ENCODE measurements at regions not wholly inside any gene's neighbourhood (a gene's known extent, or its start where the extent isn't known, plus 50 kb on each side); places are given as distances from the start of the nearest gene placed in this dataset.

DNA sequence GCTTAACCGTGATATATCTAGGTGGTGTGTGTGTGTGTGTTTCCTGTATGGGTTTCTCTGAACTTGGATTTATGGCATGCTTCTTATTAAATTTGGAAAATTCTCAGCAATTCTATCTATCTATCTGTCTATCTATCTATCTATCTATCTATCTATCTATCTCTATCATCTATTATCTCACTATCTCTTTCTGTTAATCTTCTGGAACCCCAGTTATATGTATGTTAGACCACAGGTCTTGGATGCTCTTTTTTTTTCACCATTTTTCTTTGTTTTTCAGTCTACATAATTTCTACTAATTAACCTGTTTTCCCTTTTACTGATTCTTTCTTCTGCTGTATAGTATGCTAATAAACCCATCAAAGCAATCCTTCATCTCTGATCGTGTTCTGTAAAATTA lies 538.0 kb downstream of the PTPRU start:
- peaks cover 3% of the 10 kb centered on the region in 2 donors for H3K27me3 ChIP-seq (ENCODE audit: control insufficient read depth in 2 of 2, insufficient read depth in 2 of 2, low read length in 2 of 2)
- no peaks in the 10 kb centered on the region for H3K36me3 ChIP-seq (ENCODE audit: control insufficient read depth in 2 of 2, insufficient read depth in 2 of 2, low read length in 2 of 2)
- no peaks in the 10 kb centered on the region for H3K4me1 ChIP-seq (ENCODE audit: control insufficient read depth in 2 of 2, insufficient read depth in 2 of 2, low read length in 2 of 2)
- no peak overlapping the region for H3K4me3 ChIP-seq (ENCODE audit: low read length in 2 of 2)
- no peak overlapping the region for H3K9ac ChIP-seq (ENCODE audit: low read depth in 1 of 2, low read length in 2 of 2)
- H3K9me3 ChIP-seq (ENCODE audit: control insufficient read depth in 2 of 2, low read length in 2 of 2): no peaks in the 10 kb centered on the region
- no peak overlapping the region for H3K27ac ChIP-seq (ENCODE audit: low read depth in 2 of 2, low read length in 2 of 2)

GRCh38 chr1:29772584-29773100 lies 536.3 kb downstream of the PTPRU start:
- Histone ChIP-seq H3K36me3 (ENCODE audit: control insufficient read depth in 2 of 2, insufficient read depth in 2 of 2, low read length in 2 of 2) (no peaks in the 10 kb centered on the region), H3K27me3 (ENCODE audit: control insufficient read depth in 2 of 2, insufficient read depth in 2 of 2, low read length in 2 of 2) (peaks cover 0 to 3% of the 10 kb centered on the region in 2 donors)

GRCh38 chr1:29767769-29768425 lies 531.6 kb downstream of the PTPRU start:
- H3K27ac ChIP-seq (ENCODE audit: low read depth in 2 of 2, low read length in 2 of 2): no peak overlapping the region
- H3K4me3 ChIP-seq (ENCODE audit: low read length in 2 of 2): no peak overlapping the region
- H3K36me3 ChIP-seq (ENCODE audit: control insufficient read depth in 2 of 2, insufficient read depth in 2 of 2, low read length in 2 of 2): no peaks in the 10 kb centered on the region
- no peaks in the 10 kb centered on the region for H3K4me1 ChIP-seq (ENCODE audit: control insufficient read depth in 2 of 2, insufficient read depth in 2 of 2, low read length in 2 of 2)
- H3K9ac ChIP-seq (ENCODE audit: low read depth in 1 of 2, low read length in 2 of 2): no peak overlapping the region
- H3K27me3 ChIP-seq (ENCODE audit: control insufficient read depth in 2 of 2, insufficient read depth in 2 of 2, low read length in 2 of 2): no peaks in the 10 kb centered on the region
- no peaks in the 10 kb centered on the region for H3K9me3 ChIP-seq (ENCODE audit: control insufficient read depth in 2 of 2, low read length in 2 of 2)

More at GRCh38 chr1:29772584-29773100, 536.3 kb downstream of the PTPRU start:
- Histone ChIP-seq H3K4me3 (ENCODE audit: low read length in 2 of 2) (no peak overlapping the region), H3K4me1 (ENCODE audit: control insufficient read depth in 2 of 2, insufficient read depth in 2 of 2, low read length in 2 of 2) (no peaks in the 10 kb centered on the region), H3K9ac (ENCODE audit: low read depth in 1 of 2, low read length in 2 of 2) (no peak overlapping the region), H3K9me3 (ENCODE audit: control insufficient read depth in 2 of 2, low read length in 2 of 2) (no peaks in the 10 kb centered on the region), H3K27ac (ENCODE audit: low read depth in 2 of 2, low read length in 2 of 2) (no peak overlapping the region)

DNA sequence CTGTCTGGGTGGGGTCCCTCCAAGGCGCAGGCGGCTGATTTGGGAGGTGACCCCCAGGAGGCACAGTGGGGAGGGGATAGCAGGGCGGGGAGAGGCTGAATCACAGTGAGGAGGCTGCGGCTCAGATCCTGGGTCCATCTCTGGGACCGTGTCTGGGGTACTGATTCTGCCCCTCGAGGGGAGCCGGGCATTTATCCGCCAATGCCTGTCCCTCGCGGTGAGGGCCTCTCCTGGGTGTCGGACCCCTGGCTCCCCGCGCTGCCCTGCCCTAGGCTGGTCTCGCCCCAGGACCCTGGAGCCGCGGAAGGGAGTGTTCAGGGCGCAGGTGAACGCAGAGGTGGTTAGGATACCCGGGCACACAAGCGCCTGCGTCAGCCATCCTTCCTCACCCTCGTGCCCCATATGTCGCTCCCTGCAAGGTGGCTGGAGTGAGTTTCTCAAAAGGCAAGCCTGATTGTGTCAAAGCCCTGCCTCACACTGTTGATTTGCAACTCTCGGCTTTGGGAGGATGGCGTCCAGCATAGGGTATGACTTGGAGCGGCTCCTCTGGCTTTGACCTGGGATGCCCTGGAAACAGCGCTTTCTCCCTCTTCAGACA lies 530.9 kb downstream of the PTPRU start:
- no peaks in the 10 kb centered on the region for H3K4me1 ChIP-seq (ENCODE audit: control insufficient read depth in 2 of 2, insufficient read depth in 2 of 2, low read length in 2 of 2)
- H3K9me3 ChIP-seq (ENCODE audit: control insufficient read depth in 2 of 2, low read length in 2 of 2): no peaks in the 10 kb centered on the region
- H3K27me3 ChIP-seq (ENCODE audit: control insufficient read depth in 2 of 2, insufficient read depth in 2 of 2, low read length in 2 of 2): no peaks in the 10 kb centered on the region
- no peaks in the 10 kb centered on the region for H3K36me3 ChIP-seq (ENCODE audit: control insufficient read depth in 2 of 2, insufficient read depth in 2 of 2, low read length in 2 of 2)
- H3K9ac ChIP-seq (ENCODE audit: low read depth in 1 of 2, low read length in 2 of 2): no peak overlapping the region
- H3K4me3 ChIP-seq (ENCODE audit: low read length in 2 of 2): no peak overlapping the region
- no peak overlapping the region for H3K27ac ChIP-seq (ENCODE audit: low read depth in 2 of 2, low read length in 2 of 2)

DNA sequence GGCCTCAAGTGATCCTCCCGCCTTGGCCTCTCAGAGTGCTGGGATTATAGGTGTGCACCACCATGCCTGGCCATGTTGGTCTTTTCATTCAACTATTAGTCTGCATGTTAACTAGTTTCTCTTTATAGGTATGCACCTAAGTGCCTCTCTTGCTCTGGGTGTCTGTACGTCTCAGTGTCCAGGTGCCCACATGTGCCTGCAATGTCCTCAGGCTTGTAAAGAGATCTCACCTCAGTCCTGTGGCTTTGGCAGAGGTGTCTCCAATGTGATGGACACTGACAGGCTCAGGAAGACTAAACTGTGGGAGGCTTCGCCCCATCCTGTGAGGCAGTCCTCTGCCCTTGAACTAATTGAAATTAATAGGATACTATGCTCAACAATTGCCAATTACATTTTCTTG lies 526.3 kb downstream of the PTPRU start:
- H3K27ac ChIP-seq (ENCODE audit: low read depth in 2 of 2, low read length in 2 of 2): no peak overlapping the region

GRCh38 chr1:29761159-29761928 lies 525.0 kb downstream of the PTPRU start:
- Histone ChIP-seq H3K27ac (ENCODE audit: low read depth in 2 of 2, low read length in 2 of 2) (no peak overlapping the region), H3K36me3 (ENCODE audit: control insufficient read depth in 2 of 2, insufficient read depth in 2 of 2, low read length in 2 of 2) (no peaks in the 10 kb centered on the region), H3K4me3 (ENCODE audit: low read length in 2 of 2) (no peak overlapping the region)

More for the DNA sequence above, 526.3 kb downstream of the PTPRU start:
- H3K4me3 ChIP-seq (ENCODE audit: low read length in 2 of 2): no peak overlapping the region
- H3K4me1 ChIP-seq (ENCODE audit: control insufficient read depth in 2 of 2, insufficient read depth in 2 of 2, low read length in 2 of 2): peaks cover 3 to 8% of the 10 kb centered on the region in 2 donors
- no peaks in the 10 kb centered on the region for H3K36me3 ChIP-seq (ENCODE audit: control insufficient read depth in 2 of 2, insufficient read depth in 2 of 2, low read length in 2 of 2)
- H3K9ac ChIP-seq (ENCODE audit: low read depth in 1 of 2, low read length in 2 of 2): no peak overlapping the region
- H3K9me3 ChIP-seq (ENCODE audit: control insufficient read depth in 2 of 2, low read length in 2 of 2): no peaks in the 10 kb centered on the region
- no peaks in the 10 kb centered on the region for H3K27me3 ChIP-seq (ENCODE audit: control insufficient read depth in 2 of 2, insufficient read depth in 2 of 2, low read length in 2 of 2)

GRCh38 chr1:29760067-29760564 lies 523.8 kb downstream of the PTPRU start:
- H3K27me3 ChIP-seq (ENCODE audit: control insufficient read depth in 2 of 2, insufficient read depth in 2 of 2, low read length in 2 of 2): no peaks in the 10 kb centered on the region

More at GRCh38 chr1:29761159-29761928, 525.0 kb downstream of the PTPRU start:
- Histone ChIP-seq H3K9me3 (ENCODE audit: control insufficient read depth in 2 of 2, low read length in 2 of 2) (no peaks in the 10 kb centered on the region), H3K4me1 (ENCODE audit: control insufficient read depth in 2 of 2, insufficient read depth in 2 of 2, low read length in 2 of 2) (peaks cover 3 to 12% of the 10 kb centered on the region in 2 donors), H3K27me3 (ENCODE audit: control insufficient read depth in 2 of 2, insufficient read depth in 2 of 2, low read length in 2 of 2) (no peaks in the 10 kb centered on the region), H3K9ac (ENCODE audit: low read depth in 1 of 2, low read length in 2 of 2) (no peak overlapping the region)

DNA sequence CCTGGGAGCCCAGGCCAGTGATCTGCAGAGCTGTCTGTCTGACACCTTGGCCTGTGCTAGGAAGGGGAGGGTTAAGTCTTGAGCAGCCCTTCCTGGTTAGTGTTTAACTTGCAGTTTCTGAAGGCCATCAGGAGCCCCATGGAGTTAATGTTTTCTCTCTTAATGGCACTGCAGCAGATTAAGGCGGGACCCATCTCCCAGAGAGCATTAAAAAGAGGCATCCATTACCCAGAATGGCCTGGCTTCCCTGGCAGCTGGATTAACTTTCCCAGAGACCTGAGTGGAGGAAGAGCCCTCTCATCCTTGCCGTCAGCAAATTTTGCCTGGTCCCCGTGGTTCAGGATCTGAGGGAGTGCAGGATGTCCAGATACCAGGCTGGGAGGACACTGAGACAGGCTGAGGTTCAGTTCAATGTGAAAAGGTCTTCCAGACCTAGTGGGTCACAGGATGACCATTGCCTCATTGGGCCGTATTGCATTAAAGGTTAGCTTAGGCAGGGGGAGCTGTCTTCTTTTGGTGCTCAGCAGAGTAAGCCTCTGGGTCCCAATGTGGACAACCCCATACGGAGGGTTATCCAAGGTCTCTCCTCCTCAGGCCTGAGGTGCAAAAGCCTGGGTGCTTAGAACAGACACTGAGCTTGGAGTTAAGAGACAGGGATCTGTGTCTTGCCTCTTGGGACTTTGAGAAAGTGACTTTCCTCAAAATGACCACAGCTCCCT lies 522.6 kb downstream of the PTPRU start:
- no peaks in the 10 kb centered on the region for H3K36me3 ChIP-seq (ENCODE audit: control insufficient read depth in 2 of 2, insufficient read depth in 2 of 2, low read length in 2 of 2)
- H3K9me3 ChIP-seq (ENCODE audit: control insufficient read depth in 2 of 2, low read length in 2 of 2): no peaks in the 10 kb centered on the region
- no peak overlapping the region for H3K9ac ChIP-seq (ENCODE audit: low read depth in 1 of 2, low read length in 2 of 2)
- H3K27me3 ChIP-seq (ENCODE audit: control insufficient read depth in 2 of 2, insufficient read depth in 2 of 2, low read length in 2 of 2): no peaks in the 10 kb centered on the region
- H3K4me1 ChIP-seq (ENCODE audit: control insufficient read depth in 2 of 2, insufficient read depth in 2 of 2, low read length in 2 of 2): peaks cover 3 to 12% of the 10 kb centered on the region in 2 donors
- no peak overlapping the region for H3K4me3 ChIP-seq (ENCODE audit: low read length in 2 of 2)
- no peak overlapping the region for H3K27ac ChIP-seq (ENCODE audit: low read depth in 2 of 2, low read length in 2 of 2)

More at GRCh38 chr1:29760067-29760564, 523.8 kb downstream of the PTPRU start:
- Histone ChIP-seq H3K4me3 (ENCODE audit: low read length in 2 of 2) (no peak overlapping the region), H3K27ac (ENCODE audit: low read depth in 2 of 2, low read length in 2 of 2) (no peak overlapping the region), H3K9me3 (ENCODE audit: control insufficient read depth in 2 of 2, low read length in 2 of 2) (no peaks in the 10 kb centered on the region), H3K9ac (ENCODE audit: low read depth in 1 of 2, low read length in 2 of 2) (no peak overlapping the region), H3K4me1 (ENCODE audit: control insufficient read depth in 2 of 2, insufficient read depth in 2 of 2, low read length in 2 of 2) (peaks cover 3 to 12% of the 10 kb centered on the region in 2 donors), H3K36me3 (ENCODE audit: control insufficient read depth in 2 of 2, insufficient read depth in 2 of 2, low read length in 2 of 2) (no peaks in the 10 kb centered on the region)

- H3K9me3 ChIP-seq (ENCODE audit: control insufficient read depth in 2 of 2, low read length in 2 of 2): no peaks in the 10 kb centered on the region
- H3K27me3 ChIP-seq (ENCODE audit: control insufficient read depth in 2 of 2, insufficient read depth in 2 of 2, low read length in 2 of 2): peaks cover 0 to 2% of the 10 kb centered on the region in 2 donors
- H3K27ac ChIP-seq (ENCODE audit: low read depth in 2 of 2, low read length in 2 of 2): no peak overlapping the region
- no peak overlapping the region for H3K9ac ChIP-seq (ENCODE audit: low read depth in 1 of 2, low read length in 2 of 2)
- no peaks in the 10 kb centered on the region for H3K36me3 ChIP-seq (ENCODE audit: control insufficient read depth in 2 of 2, insufficient read depth in 2 of 2, low read length in 2 of 2)
- H3K4me3 ChIP-seq (ENCODE audit: low read length in 2 of 2): no peak overlapping the region
- H3K4me1 ChIP-seq (ENCODE audit: control insufficient read depth in 2 of 2, insufficient read depth in 2 of 2, low read length in 2 of 2): peaks cover 3 to 12% of the 10 kb centered on the region in 2 donors
These were observed 521.8 kb downstream of the PTPRU start for GRCh38 chr1:29757866-29758780.

Data from mucosa of rectum (tissue), 2 donors.